ENCODE measurements at regions not wholly inside any gene's neighbourhood (a gene's known extent, or its start where the extent isn't known, plus 50 kb on each side); places are given as distances from the start of the nearest gene placed in this dataset.

DNA sequence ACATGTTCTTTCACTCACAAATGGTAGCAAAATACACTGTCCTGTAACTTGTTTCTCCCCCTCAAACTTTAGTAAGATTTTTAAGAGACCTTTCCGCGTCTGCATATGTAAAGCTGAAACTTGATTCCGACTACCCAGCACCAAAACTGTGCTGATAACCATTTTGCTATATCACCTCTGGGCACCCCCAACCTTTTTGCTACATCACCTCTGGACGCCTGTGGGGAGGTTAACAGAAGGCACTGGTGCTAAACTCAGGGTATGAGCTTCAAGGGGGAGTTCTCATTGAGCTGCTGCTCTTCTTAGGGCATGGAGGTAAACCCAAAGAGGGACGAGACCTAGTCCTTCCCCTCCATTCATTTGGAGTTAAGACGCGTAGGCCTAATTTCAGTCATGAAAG is 67.6 kb upstream of the NFE2L3 start:
- TF ChIP-seq CTCF (IDR thresholded peaks at IDR 0.05) (no peak), POLR2AphosphoS5 (IDR thresholded peaks at IDR 0.05) (no peak), POLR2A (IDR thresholded peaks at IDR 0.05) (no peak), EP300 (IDR thresholded peaks at IDR 0.05) (no peak)

All from sigmoid colon (tissue), 4 donors.